Activated naive CD4-positive, alpha-beta T cell treated with anti-CD3 and anti-CD28 coated beads for 36 hours (primary cell): ENCODE measurements at regions not wholly inside any gene's neighbourhood (a gene's known extent, or its start where the extent isn't known, plus 50 kb on each side); places are given as distances from the start of the nearest gene placed in this dataset.

Source experiments
- CTCF ChIA-PET: fragments of 350-600 bp; sonication (Branson Sonifier 250); formaldehyde crosslinking; loops from one replicate; lab custom pipeline; 2021; ENCODE audit warnings: antibody characterized with exemption; lab: Charles Lee
- DNase-seq: peaks from one replicate; pipeline ENCODE4 v3.0.0-alpha.2; 2020
- H3K27ac Mint-ChIP-seq: one replicate; pipeline ENCODE4 v1.8.0; 2021; ENCODE audit warnings: mild to moderate bottlenecking, mixed read lengths
- H3K27me3 Mint-ChIP-seq: one replicate; pipeline ENCODE4 v1.8.0; 2021; ENCODE audit warnings: low read depth, mixed read lengths
- H3K36me3 Mint-ChIP-seq: one replicate; pipeline ENCODE4 v1.8.0; 2021; ENCODE audit warnings: low read depth, mixed read lengths
- H3K4me1 Mint-ChIP-seq: one replicate; pipeline ENCODE4 v1.8.0; 2021; ENCODE audit warnings: low read depth, mixed read lengths
- H3K4me3 Mint-ChIP-seq: one replicate; pipeline ENCODE4 v1.8.0; 2021; ENCODE audit warnings: mild to moderate bottlenecking, moderate library complexity, mixed read lengths
- H3K9me3 Mint-ChIP-seq: one replicate; pipeline ENCODE4 v1.8.0; 2021; ENCODE audit warnings: mixed read lengths
- intact Hi-C: fragments of 100-400 bp; cut with micrococcal nuclease; formaldehyde crosslinking; loops from one replicate; pipeline ENCODE4 v1.15.1; 2023

DNA sequence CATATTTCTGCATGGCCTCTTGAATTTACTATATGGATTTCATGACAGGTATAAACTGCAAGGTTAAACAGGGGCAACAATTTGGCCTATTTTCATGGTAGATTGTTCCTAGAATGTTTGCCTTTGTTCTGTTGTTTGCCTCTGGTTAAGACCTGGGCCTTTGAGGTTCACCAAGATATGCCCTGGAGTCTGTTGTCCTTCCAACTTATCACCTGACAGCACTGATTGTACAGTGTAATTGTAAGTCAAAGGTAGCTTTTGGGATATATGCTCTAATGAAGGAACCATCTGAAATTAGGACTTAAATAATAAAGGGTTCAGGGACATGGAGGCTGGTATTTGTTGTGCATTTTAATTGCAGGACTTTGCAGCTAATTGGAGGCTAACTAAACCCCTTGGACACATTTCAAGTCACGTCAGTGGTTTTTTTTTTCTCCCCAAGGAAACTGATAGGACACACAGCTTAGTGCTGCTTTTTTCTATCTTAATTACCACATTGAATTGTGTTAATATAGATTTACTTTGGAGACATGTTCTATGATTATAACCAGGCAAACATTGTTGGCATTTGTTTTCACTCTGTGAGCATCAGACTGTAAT, 771.2 kb upstream of the LINC00305 start:
- Mint-ChIP-seq H3K9me3 (peaks cover 7% of the 10 kb centered on the region), H3K27me3 (no peaks in the 10 kb centered on the region), H3K4me3 (no peak overlapping the region), H3K4me1 (no peaks in the 10 kb centered on the region), H3K27ac (no peak overlapping the region), H3K36me3 (no peaks in the 10 kb centered on the region)
- intact Hi-C loops: no loop called here
- DNase-seq: no peak
- CTCF ChIA-PET: no interaction called here

DNA sequence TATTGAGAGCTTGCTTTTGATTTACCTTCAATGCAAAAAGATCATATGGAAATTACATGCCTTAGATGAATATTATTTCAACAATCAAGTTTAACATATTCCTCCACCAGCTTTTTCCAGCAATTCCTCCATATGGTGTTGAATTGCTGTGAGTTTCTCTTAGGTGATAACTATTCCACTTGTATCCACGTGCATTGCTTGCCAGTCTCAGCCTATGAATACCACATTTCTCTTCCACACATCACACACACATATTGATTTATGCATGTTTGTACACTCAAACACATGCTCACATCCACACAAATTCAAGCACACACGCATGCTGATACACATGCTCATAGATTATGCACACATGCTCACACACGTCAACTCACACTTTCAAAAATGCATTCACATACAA, 770.0 kb upstream of the LINC00305 start:
- no peaks in the 10 kb centered on the region for H3K27me3 Mint-ChIP-seq
- CTCF ChIA-PET: no interaction called here
- H3K4me3 Mint-ChIP-seq: no peak overlapping the region
- no peaks in the 10 kb centered on the region for H3K36me3 Mint-ChIP-seq
- no peaks in the 10 kb centered on the region for H3K4me1 Mint-ChIP-seq
- H3K9me3 Mint-ChIP-seq: peaks cover 5% of the 10 kb centered on the region
- intact Hi-C loops: no loop called here
- no peak overlapping the region for H3K27ac Mint-ChIP-seq
- no peak for DNase-seq

DNA sequence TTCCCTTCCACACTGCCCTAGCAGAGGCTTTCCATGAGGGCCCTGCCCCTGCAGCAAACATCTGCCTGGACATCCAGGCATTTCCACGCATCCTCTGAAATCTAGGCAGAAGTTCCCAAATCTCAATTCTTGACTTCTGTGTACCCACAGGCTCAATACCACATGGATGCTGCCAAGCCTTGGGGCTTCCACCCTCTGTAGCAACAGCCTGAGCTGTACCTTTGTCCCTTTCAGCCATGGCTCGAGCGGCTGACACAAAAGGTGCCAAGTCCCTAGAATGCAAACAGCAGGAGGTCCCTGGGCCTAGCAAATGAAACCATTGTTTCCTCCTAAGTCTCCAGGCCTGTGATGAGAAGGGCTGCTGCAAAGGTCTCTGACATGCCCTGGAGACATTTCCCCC, 744.5 kb upstream of the LINC00305 start:
- Mint-ChIP-seq H3K36me3 (no peaks in the 10 kb centered on the region), H3K27ac (no peak overlapping the region), H3K4me1 (no peaks in the 10 kb centered on the region), H3K4me3 (no peak overlapping the region), H3K9me3 (peaks cover 17% of the 10 kb centered on the region), H3K27me3 (no peaks in the 10 kb centered on the region)
- no peak for DNase-seq
- CTCF ChIA-PET: no interaction called here
- intact Hi-C loops: no loop called here

DNA sequence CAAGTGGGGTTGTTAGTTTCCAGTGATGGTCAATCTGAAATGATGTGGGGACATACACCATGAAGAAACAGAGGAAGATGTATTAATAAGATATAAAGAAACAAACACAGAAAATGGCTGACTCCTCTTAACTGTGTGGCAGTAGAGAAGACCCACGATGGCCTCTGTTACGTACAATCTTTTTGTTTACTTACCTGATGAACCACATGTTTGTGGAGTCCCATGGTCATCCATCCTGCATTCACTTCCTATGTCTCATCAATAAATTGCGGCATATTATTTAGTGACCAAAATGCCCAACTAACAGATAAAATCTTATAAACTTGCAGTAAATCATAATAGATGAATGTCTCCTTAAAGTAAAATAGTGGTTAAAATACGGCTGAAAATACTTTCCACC, 740.1 kb upstream of the LINC00305 start:
- intact Hi-C loops: no loop called here
- CTCF ChIA-PET: no interaction called here
- no peaks in the 10 kb centered on the region for H3K36me3 Mint-ChIP-seq
- H3K27ac Mint-ChIP-seq: no peak overlapping the region
- no peak for DNase-seq
- H3K4me1 Mint-ChIP-seq: no peaks in the 10 kb centered on the region
- H3K9me3 Mint-ChIP-seq: peaks cover 15% of the 10 kb centered on the region
- H3K4me3 Mint-ChIP-seq: no peak overlapping the region
- no peaks in the 10 kb centered on the region for H3K27me3 Mint-ChIP-seq

DNA sequence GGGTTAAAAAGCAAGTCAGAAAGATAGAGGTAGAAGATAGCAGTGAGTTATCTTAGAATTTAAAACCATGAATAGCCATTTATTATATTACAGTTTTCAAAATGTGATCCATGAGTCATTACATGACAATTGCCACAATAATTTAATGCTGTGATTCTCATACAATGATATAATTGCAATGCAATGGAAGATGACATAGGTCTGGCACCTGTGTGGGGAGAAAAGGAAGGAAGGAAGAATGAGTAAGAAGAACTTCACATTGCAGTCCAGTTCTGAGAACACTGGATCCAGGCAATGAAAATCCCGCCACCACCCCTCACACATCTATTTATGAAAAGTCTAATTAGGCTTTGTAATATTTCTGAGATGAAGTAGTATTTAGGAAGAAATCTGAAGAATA, 738.1 kb upstream of the LINC00305 start:
- Mint-ChIP-seq H3K4me1 (no peaks in the 10 kb centered on the region), H3K27me3 (no peaks in the 10 kb centered on the region), H3K27ac (no peak overlapping the region), H3K36me3 (no peaks in the 10 kb centered on the region), H3K9me3 (peaks cover 8% of the 10 kb centered on the region), H3K4me3 (no peak overlapping the region)
- no peak for DNase-seq
- CTCF ChIA-PET: interaction anchor here (0.7 kb wide), 1 partner anchor 15 kb away, joined by 3 read pairs; no protein-coding TSS in a partner anchor
- intact Hi-C loops: no loop called here

DNA sequence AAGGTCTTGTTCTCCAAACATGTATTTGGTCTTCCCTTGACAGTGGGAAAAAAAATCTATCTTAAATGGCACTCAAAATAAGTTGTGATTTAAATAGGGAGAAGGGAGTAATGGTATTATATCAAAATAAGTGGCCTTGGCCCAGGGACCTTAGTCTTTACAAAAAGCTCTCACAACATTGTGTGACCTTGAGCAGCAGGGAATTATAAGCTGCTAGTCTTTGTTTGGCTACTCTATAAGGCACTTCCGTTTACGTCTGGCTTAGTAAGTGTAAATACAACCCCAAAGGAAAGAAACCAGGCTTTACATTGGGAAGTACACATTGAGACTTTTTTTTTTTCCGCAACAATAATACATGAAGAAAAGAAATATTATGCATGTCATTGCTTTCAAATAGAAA, 734.0 kb upstream of the LINC00305 start:
- Mint-ChIP-seq H3K4me1 (no peaks in the 10 kb centered on the region), H3K9me3 (peaks cover 8% of the 10 kb centered on the region), H3K27me3 (no peaks in the 10 kb centered on the region), H3K36me3 (no peaks in the 10 kb centered on the region), H3K4me3 (no peak overlapping the region), H3K27ac (no peak overlapping the region)
- CTCF ChIA-PET: interaction anchor here (0.5 kb wide), 1 partner anchor 171 kb away, joined by 3 read pairs; no protein-coding TSS in a partner anchor
- no peak for DNase-seq
- intact Hi-C loops: no loop called here

DNA sequence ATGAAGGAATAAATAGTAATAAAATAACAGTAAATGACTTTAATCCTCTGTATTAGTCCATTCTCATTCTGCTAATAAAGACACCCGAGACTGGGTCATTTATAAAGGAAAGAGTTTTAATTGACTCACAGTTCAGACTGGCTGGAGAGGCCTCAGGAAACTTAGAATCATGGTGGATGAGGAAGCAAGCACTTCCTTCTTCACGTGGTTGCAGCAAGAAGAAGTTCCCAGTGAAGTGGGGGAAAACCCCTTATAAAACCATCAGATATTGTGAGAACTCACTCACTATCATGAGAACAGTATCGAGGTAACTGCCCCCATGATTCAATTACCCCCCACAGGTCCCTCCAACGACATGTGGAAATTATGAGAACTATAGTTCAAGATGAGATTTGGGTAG, 727.9 kb upstream of the LINC00305 start:
- no peak overlapping the region for H3K4me3 Mint-ChIP-seq

DNA sequence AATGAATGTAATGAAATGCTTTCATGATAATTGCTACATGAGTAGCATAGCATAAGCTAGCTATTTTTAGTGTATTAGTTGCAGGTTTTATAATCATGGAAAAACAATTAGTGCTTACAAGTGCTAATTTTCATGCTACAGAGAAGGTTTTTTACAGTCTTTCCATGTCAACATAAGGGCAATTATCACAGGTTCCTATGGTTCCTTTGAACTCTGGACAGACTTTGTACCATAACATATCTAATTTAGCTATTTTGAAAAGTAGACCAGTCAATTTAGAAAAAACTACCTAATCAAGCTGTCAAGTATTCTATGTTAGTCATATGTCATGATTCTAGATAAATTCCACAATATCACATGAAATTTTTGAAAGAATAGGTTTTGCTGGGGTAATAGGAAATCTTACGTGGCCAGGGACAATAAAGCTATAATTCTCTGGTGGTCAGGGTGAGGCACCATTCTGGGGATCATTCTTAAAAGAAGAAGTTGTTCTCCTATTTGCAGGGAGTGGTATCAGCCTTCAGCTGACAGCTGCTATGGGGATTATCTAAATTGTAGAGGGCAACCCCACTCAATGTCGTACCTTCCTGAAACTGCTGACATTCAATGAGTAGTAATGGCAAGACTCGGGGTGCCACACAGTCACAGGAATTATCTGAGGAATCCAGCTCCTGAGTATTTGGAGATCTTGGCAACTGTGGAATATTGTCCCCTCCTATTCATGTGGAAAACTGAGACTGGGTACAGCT, 724.0 kb upstream of the LINC00305 start:
- no peaks in the 10 kb centered on the region for H3K27me3 Mint-ChIP-seq
- CTCF ChIA-PET: no interaction called here
- peaks cover 10% of the 10 kb centered on the region for H3K9me3 Mint-ChIP-seq
- DNase-seq: no peak
- no peaks in the 10 kb centered on the region for H3K36me3 Mint-ChIP-seq
- H3K27ac Mint-ChIP-seq: no peak overlapping the region
- H3K4me1 Mint-ChIP-seq: no peaks in the 10 kb centered on the region
- intact Hi-C loops: no loop called here
- H3K4me3 Mint-ChIP-seq: no peak overlapping the region

More for the DNA sequence above, 727.9 kb upstream of the LINC00305 start:
- Mint-ChIP-seq H3K27me3 (no peaks in the 10 kb centered on the region), H3K36me3 (no peaks in the 10 kb centered on the region), H3K9me3 (peaks cover 5% of the 10 kb centered on the region), H3K4me1 (no peaks in the 10 kb centered on the region), H3K27ac (no peak overlapping the region)
- DNase-seq: no peak
- intact Hi-C loops: no loop called here
- CTCF ChIA-PET: no interaction called here

DNA sequence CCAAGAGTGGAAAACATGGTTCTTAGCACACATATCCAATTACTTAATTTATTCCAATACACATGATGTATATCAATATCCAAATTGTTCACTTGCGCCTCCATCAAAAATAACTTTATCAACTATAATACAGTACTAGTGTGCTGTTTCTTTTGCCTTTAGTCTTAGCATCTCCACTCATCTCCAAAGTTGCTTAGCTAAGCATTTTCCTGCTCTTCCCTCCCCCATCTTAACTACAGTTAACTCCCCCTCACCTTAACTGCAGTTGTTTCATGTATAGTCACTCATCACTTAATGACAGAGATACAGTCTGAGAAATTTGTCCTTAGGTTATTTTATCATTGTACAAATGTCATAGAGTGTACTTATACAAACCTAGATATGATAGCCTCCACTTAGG, 705.2 kb upstream of the LINC00305 start:
- no peak for DNase-seq
- H3K27ac Mint-ChIP-seq: no peak overlapping the region
- no peaks in the 10 kb centered on the region for H3K27me3 Mint-ChIP-seq
- CTCF ChIA-PET: no interaction called here
- no peak overlapping the region for H3K4me3 Mint-ChIP-seq
- H3K9me3 Mint-ChIP-seq: peaks cover 6% of the 10 kb centered on the region
- H3K36me3 Mint-ChIP-seq: no peaks in the 10 kb centered on the region
- H3K4me1 Mint-ChIP-seq: no peaks in the 10 kb centered on the region
- intact Hi-C loops: no loop called here

DNA sequence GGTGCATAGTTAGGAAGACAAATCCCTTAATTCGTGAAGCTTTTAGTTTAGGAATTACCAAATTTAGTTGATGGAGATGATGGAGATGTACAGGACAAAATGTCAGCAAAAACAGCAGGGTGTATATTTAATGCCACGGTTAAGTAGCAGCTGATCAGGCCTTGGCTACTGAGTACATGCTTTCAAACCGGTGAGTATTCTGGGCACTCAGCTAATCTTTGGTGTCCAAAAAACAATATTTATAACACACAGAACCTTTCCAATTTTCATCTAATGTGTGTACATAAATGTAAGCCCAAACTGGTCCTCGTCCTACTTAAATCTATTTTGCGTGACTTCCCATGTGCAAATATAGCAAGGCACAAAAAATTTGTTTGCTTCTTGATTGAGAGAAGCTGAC, 703.4 kb upstream of the LINC00305 start:
- CTCF ChIA-PET: no interaction called here
- no peaks in the 10 kb centered on the region for H3K4me1 Mint-ChIP-seq
- no peaks in the 10 kb centered on the region for H3K36me3 Mint-ChIP-seq
- H3K9me3 Mint-ChIP-seq: peaks cover 5% of the 10 kb centered on the region
- no peaks in the 10 kb centered on the region for H3K27me3 Mint-ChIP-seq
- H3K4me3 Mint-ChIP-seq: no peak overlapping the region
- intact Hi-C loops: no loop called here
- no peak overlapping the region for H3K27ac Mint-ChIP-seq
- DNase-seq: no peak

DNA sequence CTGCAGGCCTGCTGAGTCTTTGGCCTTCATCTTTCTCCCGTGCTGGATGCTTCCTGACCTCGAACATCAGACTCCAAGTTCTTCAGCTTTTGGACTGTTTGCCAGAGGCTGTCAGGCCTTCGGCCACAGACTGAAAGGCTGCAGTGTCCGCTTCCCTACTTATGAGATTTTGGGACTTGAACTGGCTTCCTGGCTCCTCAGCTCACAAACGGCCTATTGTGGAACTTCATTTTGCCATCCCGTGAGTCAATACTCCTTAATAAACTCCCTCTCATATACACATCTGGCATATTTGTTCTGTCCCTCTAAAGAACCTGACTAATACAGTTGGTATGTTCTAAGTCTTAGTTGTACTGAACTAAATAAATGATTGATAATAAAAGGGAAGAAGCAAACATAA, 702.8 kb upstream of the LINC00305 start:
- no peaks in the 10 kb centered on the region for H3K36me3 Mint-ChIP-seq
- DNase-seq: no peak
- H3K4me3 Mint-ChIP-seq: no peak overlapping the region
- CTCF ChIA-PET: no interaction called here
- H3K27ac Mint-ChIP-seq: no peak overlapping the region
- H3K9me3 Mint-ChIP-seq: peaks cover 5% of the 10 kb centered on the region
- H3K4me1 Mint-ChIP-seq: no peaks in the 10 kb centered on the region
- no peaks in the 10 kb centered on the region for H3K27me3 Mint-ChIP-seq
- intact Hi-C loops: no loop called here

DNA sequence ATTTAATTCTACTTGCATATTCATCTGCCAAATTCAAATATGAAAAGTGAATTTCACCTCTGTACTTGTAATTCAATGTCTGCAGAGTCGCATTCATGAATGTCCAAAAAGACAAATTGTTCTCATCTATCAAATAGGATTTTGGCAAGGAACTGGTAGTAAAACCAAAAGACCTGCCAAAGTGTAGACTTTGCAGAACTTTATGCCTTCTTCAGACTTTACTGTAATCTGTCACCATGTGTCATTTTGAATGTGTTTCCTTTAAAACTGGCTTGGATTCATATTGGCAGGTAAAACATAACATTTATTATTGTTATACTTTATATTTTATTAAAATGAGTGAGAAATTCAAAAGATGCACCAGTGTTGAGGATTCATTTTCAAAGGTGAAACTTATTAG, 701.9 kb upstream of the LINC00305 start:
- H3K4me1 Mint-ChIP-seq: no peaks in the 10 kb centered on the region
- no peak overlapping the region for H3K27ac Mint-ChIP-seq
- H3K4me3 Mint-ChIP-seq: no peak overlapping the region
- CTCF ChIA-PET: no interaction called here
- H3K27me3 Mint-ChIP-seq: no peaks in the 10 kb centered on the region
- H3K9me3 Mint-ChIP-seq: peaks cover 5% of the 10 kb centered on the region
- no peaks in the 10 kb centered on the region for H3K36me3 Mint-ChIP-seq
- no peak for DNase-seq
- intact Hi-C loops: no loop called here
